ENCODE measurements at regions not wholly inside any gene's neighbourhood (a gene's known extent, or its start where the extent isn't known, plus 50 kb on each side); places are given as distances from the start of the nearest gene placed in this dataset.

DNA sequence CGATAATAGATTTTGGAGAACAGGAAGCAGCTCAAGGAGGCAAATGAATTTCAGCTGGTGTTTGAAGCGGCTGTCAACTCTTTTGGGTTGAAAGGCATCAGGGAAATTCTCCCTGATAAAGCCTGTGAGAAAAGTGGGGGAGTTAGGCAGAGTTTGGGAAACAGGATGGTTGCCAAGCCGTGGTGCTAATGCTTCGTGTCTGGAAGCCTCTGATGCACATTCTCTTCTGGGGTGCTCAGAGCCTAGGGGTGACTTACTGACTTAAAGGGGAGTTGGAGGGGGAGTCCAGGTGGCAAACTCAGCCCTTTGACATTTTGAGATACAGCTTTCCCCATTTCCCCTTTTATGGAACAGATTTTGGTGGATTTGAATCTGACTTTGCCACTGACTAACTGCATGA, 202.5 kb upstream of the CLINT1 start:
- WGBS, 2 donors: 82 to 87% methylated on average over 4 of the region's 4 CpGs
- Histone ChIP-seq H3K36me3 (replicated peaks in 1 of 2; ENCODE audit: insufficient read depth in 1 of 2, low read depth in 2 of 2) (no peaks in the 10 kb centered on the region), H3K27me3 (no peaks in the 10 kb centered on the region), H3K27ac (no peak overlapping the region), H3K4me1 (no peaks in the 10 kb centered on the region), H3K9me3 (no peaks in the 10 kb centered on the region), H3K4me3 (no peak overlapping the region)
- intact Hi-C loops (cut with DNase I): no loop called here
- DNase-seq (no peak), ATAC-seq (no peak)
- no peak for TF ChIP-seq POLR2A (IDR thresholded peaks at IDR 0.05)
- TF ChIP-seq, protein P1, sequence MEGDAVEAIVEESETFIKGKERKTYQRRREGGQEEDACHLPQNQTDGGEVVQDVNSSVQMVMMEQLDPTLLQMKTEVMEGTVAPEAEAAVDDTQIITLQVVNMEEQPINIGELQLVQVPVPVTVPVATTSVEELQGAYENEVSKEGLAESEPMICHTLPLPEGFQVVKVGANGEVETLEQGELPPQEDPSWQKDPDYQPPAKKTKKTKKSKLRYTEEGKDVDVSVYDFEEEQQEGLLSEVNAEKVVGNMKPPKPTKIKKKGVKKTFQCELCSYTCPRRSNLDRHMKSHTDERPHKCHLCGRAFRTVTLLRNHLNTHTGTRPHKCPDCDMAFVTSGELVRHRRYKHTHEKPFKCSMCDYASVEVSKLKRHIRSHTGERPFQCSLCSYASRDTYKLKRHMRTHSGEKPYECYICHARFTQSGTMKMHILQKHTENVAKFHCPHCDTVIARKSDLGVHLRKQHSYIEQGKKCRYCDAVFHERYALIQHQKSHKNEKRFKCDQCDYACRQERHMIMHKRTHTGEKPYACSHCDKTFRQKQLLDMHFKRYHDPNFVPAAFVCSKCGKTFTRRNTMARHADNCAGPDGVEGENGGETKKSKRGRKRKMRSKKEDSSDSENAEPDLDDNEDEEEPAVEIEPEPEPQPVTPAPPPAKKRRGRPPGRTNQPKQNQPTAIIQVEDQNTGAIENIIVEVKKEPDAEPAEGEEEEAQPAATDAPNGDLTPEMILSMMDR (IDR thresholded peaks at IDR 0.05): no peak

DNA sequence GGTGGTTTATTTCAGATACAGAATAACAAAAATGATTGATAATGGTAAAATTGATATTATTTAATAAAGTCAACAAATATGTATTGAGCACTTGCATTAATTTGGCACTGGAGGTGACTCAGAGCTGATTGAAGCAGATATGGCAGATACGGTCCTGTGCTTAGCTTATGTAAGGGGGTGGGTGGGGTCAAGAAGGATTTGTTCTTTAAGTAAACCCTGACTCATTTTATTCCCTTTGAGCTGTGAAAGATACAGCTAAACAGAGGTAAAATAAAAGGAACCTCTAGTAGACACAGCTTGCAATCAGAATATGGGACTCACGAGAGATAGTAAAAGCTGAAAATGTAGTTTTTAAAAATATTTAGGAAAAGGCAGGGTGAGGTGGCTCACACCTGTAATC, 201.3 kb upstream of the CLINT1 start:
- H3K36me3 ChIP-seq (replicated peaks in 1 of 2; ENCODE audit: insufficient read depth in 1 of 2, low read depth in 2 of 2): no peaks in the 10 kb centered on the region

DNA sequence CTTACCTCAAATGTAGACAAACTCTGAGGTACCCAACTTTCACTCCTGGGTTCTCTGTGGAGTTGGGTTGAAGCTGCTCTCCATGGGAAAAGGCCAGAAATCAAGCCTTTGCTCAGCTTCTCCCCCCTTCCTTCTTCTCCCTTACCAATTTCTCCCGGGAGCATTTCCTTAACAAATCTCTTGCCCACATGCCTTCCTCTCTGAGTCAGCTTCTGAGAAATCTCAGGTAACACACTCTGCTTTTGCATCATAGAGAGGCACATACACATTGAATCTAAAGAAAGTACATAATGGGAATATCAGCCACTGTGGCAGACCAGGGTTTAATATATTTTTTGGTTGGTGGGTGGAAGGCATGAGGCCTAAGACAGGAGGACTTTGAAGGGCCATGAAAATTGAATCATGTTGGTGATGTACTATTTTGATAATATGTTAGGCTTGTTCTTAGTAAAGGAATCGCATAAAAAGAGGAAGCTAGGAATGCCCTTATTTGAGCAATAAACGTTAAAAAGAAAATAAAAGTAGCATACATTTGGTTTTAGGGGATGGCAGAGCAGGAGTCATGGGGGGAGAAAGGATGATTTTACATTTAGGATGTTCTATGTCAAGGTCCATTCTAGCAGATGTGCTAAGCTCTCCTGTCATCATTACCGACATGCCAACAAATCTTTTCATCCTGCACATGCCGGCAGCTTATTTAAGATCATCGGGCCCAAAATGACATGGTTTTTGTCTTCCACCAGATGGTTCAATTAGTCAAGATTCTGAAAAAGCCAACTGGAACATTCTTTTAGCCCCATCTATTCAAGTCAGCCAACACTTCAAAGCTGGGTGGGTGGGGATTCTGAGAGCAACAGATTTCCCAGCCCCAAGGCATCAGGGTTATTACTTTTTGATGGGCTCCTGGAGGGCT, 199.5 kb upstream of the CLINT1 start:
- DNase-seq (no peak), ATAC-seq (no peak)
- H3K36me3 ChIP-seq (replicated peaks in 1 of 2; ENCODE audit: insufficient read depth in 1 of 2, low read depth in 2 of 2): no peaks in the 10 kb centered on the region
- no peaks in the 10 kb centered on the region for H3K9me3 ChIP-seq
- intact Hi-C loops (cut with DNase I): no loop called here
- peaks cover 13% of the 10 kb centered on the region for H3K4me1 ChIP-seq
- H3K27me3 ChIP-seq: no peaks in the 10 kb centered on the region
- no peak overlapping the region for H3K4me3 ChIP-seq
- H3K27ac ChIP-seq: no peak overlapping the region
- TF ChIP-seq, protein P1 (IDR thresholded peaks at IDR 0.05): no peak
- no peak for TF ChIP-seq POLR2A (IDR thresholded peaks at IDR 0.05)
- 58 to 80% methylated on average over 6 of the region's 6 CpGs for WGBS, 2 donors

More for the DNA sequence above, 201.3 kb upstream of the CLINT1 start:
- WGBS, 2 donors: 61 to 65% methylated on average over 2 of the region's 2 CpGs
- Histone ChIP-seq H3K27ac (no peak overlapping the region), H3K9me3 (no peaks in the 10 kb centered on the region), H3K27me3 (no peaks in the 10 kb centered on the region), H3K4me1 (peaks cover 6% of the 10 kb centered on the region), H3K4me3 (no peak overlapping the region)
- ATAC-seq (no peak), DNase-seq (no peak)
- intact Hi-C loops (cut with DNase I): no loop called here
- TF ChIP-seq POLR2A (IDR thresholded peaks at IDR 0.05): no peak
- TF ChIP-seq, protein P1 (IDR thresholded peaks at IDR 0.05): no peak

DNA sequence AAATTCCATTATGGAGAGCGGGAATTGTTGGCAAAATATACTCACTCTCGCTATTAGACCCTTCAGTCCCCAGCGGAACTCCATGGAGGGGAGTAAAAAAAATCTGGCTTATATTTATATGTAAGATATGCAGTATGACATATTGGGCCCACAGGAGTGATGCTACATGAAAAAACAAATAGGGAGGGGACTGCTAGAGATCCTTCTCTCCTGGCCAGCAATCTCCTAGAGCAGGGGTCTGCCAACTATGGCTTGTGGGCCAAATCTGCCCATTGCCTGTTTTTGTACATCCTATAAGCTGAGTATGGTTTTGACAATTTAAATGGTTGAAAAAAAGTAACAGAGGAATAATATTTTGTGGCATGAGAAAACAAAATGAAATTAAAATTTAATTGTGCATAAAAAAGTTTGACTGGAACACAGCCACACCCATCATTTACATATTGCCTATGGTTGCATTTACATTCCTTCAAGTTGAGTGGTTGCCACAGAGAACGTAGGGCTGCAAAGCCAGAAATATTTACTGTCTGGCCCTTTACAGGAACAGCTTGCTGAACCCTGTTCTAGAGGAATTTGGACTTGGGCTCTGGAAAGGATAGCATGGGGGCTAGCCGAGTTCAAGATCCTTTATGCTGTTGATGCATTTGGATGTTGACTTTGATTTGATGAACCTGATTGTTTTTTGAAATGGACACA, 197.3 kb upstream of the CLINT1 start:
- H3K4me1 ChIP-seq: peaks cover 17% of the 10 kb centered on the region
- DNase-seq (no peak), ATAC-seq (no peak)
- 81 to 87% methylated on average over 5 of the region's 5 CpGs for WGBS, 2 donors
- no peak overlapping the region for H3K4me3 ChIP-seq
- H3K9me3 ChIP-seq: no peaks in the 10 kb centered on the region
- no peaks in the 10 kb centered on the region for H3K27me3 ChIP-seq
- H3K27ac ChIP-seq: no peak overlapping the region
- intact Hi-C loops (cut with DNase I): no loop called here
- no peak for TF ChIP-seq POLR2A (IDR thresholded peaks at IDR 0.05)
- TF ChIP-seq, protein P1 (IDR thresholded peaks at IDR 0.05): no peak
- H3K36me3 ChIP-seq (replicated peaks in 1 of 2; ENCODE audit: insufficient read depth in 1 of 2, low read depth in 2 of 2): no peaks in the 10 kb centered on the region
